SU-DHL-6 (cell line): ENCODE measurements at regions not wholly inside any gene's neighbourhood (a gene's known extent, or its start where the extent isn't known, plus 50 kb on each side); places are given as distances from the start of the nearest gene placed in this dataset.

Experiments
- EZH2phosphoT487 ChIP-seq: fragments of 200-600 bp; sonication (generic), shearing (Covaris generic); conservative IDR thresholded peaks from 2 replicates; pipeline ENCODE4 v1.6.1; 2018; ENCODE audit warnings: mild to moderate bottlenecking, antibody characterized with exemption, low read length, moderate library complexity, mixed read lengths
- TF ChIP-seq, protein P1 (sequence below): fragments of 200-600 bp; sonication (generic); IDR thresholded peaks from one replicate; pipeline ENCODE4 v1.5.1; 2017; ENCODE audit warnings: antibody characterized with exemption, mild to moderate bottlenecking, low read length, moderate library complexity; ENCODE audit not compliant: insufficient read depth, poor library complexity, severe bottlenecking

DNA sequence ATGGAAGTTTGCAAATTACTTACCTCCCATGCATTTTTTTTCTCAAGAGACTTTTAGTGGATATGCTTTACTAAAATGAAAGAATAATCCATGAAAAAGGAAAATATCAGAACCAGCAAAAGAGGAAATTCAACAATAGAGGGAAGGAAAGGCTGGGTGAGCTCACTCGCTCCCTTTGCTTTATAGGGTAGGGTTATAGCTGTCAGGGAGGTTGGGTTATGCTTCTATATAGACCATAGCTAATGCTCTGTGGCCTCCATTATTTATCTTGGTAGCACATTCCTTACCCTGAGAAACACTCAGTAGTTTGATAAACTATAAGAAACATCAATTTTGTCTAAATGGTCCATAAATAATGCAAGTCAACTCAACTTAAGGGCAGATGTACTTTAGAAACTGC lies 215.9 kb upstream of the FAR2 start:
- TF ChIP-seq, protein P1, sequence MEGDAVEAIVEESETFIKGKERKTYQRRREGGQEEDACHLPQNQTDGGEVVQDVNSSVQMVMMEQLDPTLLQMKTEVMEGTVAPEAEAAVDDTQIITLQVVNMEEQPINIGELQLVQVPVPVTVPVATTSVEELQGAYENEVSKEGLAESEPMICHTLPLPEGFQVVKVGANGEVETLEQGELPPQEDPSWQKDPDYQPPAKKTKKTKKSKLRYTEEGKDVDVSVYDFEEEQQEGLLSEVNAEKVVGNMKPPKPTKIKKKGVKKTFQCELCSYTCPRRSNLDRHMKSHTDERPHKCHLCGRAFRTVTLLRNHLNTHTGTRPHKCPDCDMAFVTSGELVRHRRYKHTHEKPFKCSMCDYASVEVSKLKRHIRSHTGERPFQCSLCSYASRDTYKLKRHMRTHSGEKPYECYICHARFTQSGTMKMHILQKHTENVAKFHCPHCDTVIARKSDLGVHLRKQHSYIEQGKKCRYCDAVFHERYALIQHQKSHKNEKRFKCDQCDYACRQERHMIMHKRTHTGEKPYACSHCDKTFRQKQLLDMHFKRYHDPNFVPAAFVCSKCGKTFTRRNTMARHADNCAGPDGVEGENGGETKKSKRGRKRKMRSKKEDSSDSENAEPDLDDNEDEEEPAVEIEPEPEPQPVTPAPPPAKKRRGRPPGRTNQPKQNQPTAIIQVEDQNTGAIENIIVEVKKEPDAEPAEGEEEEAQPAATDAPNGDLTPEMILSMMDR, result no peak
- no peak for TF ChIP-seq EZH2phosphoT487
